HG03103 (cell line): ENCODE measurements at regions not wholly inside any gene's neighbourhood (a gene's known extent, or its start where the extent isn't known, plus 50 kb on each side); places are given as distances from the start of the nearest gene placed in this dataset.
"Not testable (repeated sequence)": the region's sequence is repeated elsewhere in the genome, so short reads cannot be mapped to it uniquely, and the experiment has no call there.

ENCODE experiments used
- ATAC-seq: cut with Tn5 transposase; IDR thresholded peaks from one replicate; pipeline ENCODE4 v1.9.1; 2021; ENCODE audit warnings: low read depth; ENCODE audit not compliant: unreplicated experiment

GRCh38 chr10:113479346-113480080, 73.3 kb upstream of the HABP2 start:
- ATAC-seq, result no peak

GRCh38 chr10:113480081-113480360, 72.8 kb upstream of the HABP2 start:
- no peak for ATAC-seq

GRCh38 chr10:113480851-113481502, 71.9 kb upstream of the HABP2 start:
- no peak for ATAC-seq

GRCh38 chr10:113484487-113484886, 68.4 kb upstream of the HABP2 start:
- ATAC-seq, result no peak

GRCh38 chr10:113485736-113486135, 67.1 kb upstream of the HABP2 start:
- ATAC-seq, result no peak

- no peak for ATAC-seq
These were observed 66.3 kb upstream of the HABP2 start for GRCh38 chr10:113486531-113486930.

- ATAC-seq, result no peak
These were observed 65.7 kb upstream of the HABP2 start for GRCh38 chr10:113487154-113487553.

- no peak for ATAC-seq
These were observed 64.7 kb upstream of the HABP2 start for GRCh38 chr10:113488186-113488585.

GRCh38 chr10:113489522-113489921, 63.3 kb upstream of the HABP2 start:
- ATAC-seq, result not testable (repeated sequence)

GRCh38 chr10:113491967-113492565, 60.8 kb upstream of the HABP2 start:
- ATAC-seq, result no peak

- no peak for ATAC-seq
These were observed 59.7 kb upstream of the HABP2 start for GRCh38 chr10:113493195-113493594.

GRCh38 chr10:113493882-113494301, 59.0 kb upstream of the HABP2 start:
- ATAC-seq, result no peak

GRCh38 chr10:113494761-113495160, 58.1 kb upstream of the HABP2 start:
- ATAC-seq, result no peak

GRCh38 chr10:113495553-113495952, 57.3 kb upstream of the HABP2 start:
- no peak for ATAC-seq

- ATAC-seq, result no peak
These were observed 56.4 kb upstream of the HABP2 start for GRCh38 chr10:113496111-113497109.

GRCh38 chr10:113497198-113497597, 55.7 kb upstream of the HABP2 start:
- ATAC-seq, result no peak

- ATAC-seq, result no peak
These were observed 53.9 kb upstream of the HABP2 start for GRCh38 chr10:113498997-113499396.

- no peak for ATAC-seq
These were observed 53.0 kb upstream of the HABP2 start for GRCh38 chr10:113499806-113500205.

GRCh38 chr10:113501031-113501430, 51.8 kb upstream of the HABP2 start:
- ATAC-seq, result not testable (repeated sequence)
